GDM1 (cell line): ENCODE measurements at regions not wholly inside any gene's neighbourhood (a gene's known extent, or its start where the extent isn't known, plus 50 kb on each side); places are given as distances from the start of the nearest gene placed in this dataset.
"Not testable (repeated sequence)": the region's sequence is repeated elsewhere in the genome, so short reads cannot be mapped to it uniquely, and the experiment has no call there.

Experiments
- DNase-seq: peaks from one replicate; lab custom pipeline; 2025; lab: John Stamatoyannopoulos, UW

DNA sequence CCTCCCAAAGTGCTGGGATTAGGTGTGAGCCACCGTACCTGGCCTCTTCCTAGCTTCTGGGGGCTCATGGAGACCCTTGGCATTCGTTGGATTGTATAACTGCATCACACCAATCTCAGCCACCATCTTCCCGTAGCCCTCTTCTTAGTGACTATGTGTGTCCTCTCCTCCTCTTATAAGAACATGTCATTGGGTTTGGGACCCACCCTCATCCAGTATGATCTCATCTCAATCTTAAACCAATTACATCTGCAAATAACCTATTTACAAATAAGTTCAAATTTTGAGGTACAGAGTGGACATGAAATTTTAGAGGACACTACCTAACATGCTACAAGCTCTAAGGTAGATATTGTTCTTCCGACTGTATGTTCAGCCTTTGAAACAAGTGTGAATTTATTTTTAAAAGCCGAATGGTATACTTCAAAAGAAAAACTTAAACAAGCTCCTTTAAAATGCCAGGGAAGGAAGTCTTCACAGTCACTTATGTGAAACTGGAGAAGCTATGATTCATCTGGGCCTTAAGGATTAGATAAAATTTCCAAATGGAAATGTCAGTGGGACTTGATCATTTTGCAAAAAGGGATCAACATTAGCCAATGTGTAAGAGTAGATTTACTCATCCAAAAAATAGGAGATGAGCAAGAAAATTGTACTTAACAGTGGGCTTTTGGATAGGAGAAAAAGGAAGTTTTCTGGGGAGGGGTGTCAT is 225.7 kb downstream of the MEX3B start:
- DNase-seq = no peak

DNA sequence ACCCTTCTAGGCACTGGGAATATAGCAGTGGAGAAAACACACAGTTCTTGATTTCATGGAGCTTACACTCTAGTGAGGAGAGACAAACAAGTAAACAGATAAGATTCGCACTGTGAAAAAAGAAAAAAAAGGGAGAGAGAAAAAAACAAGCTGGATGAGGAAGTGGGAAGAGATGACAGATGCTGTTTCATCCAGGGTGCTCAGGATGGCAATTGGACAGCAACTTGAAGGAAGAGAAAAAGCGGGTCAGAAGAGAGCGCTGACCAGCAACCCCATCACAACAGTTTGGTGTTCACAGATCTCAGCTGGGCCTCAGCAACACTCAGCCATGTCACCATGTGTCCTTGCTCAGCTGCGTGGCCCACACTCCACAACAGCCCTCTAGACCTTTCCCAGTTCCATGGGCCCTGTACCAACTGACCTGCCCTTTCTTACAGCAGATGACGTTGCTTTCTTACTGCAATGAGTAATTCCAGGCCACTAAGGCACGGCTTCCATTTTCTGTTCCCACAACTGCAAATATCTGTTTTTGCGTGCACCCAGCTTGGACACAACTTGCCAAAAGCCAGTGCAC is 230.8 kb downstream of the MEX3B start:
- no peak for DNase-seq

DNA sequence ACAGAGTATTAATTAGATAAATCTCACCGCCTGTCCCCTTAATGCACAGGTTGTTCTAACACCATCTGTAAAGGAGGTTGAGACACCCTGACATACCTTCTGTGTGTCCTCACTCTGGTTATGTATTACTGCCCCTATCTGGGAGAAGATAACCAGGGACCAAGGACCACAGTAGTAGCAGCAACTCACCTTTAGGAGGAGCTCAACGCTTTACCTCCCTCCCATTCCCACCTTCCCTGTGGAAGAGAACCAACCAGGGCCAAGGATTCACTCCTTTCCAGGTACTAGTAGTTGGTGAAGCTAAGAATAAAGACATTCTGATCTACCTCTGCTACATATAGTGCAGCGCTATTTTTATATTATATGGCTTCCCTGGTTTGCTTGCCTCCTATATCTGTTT is 232.6 kb downstream of the MEX3B start:
- DNase-seq = no peak

DNA sequence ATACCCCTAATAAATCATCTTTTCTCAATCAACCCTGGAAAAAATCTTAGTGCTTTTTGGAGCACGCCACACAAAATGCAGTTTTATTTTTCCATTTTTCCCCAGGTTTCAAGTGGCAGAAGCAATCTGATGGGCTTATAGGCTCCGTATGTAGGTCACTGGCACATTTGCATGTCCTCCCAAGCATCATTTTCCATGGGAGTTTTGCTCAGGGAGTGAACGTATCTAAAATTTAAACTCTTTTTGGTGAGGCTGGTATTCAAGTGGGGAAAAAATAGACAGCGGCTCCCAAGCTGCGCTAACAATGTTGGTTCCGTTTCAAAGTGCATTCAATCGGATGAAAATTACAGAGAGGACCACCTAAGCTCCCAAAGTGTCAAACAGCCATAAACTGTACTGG is 233.4 kb downstream of the MEX3B start:
- no peak for DNase-seq

DNA sequence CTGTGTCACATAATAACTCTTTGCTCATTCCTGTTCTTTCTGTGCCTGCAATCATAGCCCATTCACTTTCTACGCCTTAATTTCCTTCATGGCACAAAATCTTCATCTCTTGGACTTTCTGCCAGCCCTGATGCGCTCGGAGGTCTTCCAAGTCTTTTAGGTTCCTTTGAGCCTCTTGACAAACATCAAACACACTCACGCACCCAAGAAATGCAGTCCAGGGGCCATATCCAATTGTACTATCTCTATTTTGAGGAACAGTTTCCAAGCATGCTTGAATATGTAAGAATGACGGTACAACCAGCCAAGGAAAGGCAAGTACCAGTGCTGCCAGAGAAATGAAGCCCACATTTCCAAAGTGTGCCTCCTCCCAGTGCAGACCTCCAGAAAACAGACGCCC is 234.1 kb downstream of the MEX3B start:
- no peak for DNase-seq

DNA sequence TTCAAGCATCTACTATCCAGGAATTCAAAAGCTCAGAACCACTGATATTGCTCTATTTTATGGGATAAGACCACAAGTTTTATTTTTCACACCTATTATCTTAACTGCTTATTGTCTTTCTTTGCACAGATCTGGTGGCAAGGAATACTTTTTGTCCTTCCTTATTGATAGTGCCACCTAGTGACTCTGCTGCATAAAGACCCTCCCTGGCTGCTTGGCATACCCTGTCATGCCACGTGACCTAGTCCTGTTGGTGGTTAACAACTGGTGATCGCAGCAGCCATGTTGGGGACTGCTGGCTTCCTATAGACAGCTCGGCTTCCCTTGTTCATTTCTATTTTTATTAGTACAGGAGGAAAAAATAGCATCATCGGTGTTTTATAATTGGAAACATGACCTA is 236.3 kb downstream of the MEX3B start:
- DNase-seq = peak; percentile 64

DNA sequence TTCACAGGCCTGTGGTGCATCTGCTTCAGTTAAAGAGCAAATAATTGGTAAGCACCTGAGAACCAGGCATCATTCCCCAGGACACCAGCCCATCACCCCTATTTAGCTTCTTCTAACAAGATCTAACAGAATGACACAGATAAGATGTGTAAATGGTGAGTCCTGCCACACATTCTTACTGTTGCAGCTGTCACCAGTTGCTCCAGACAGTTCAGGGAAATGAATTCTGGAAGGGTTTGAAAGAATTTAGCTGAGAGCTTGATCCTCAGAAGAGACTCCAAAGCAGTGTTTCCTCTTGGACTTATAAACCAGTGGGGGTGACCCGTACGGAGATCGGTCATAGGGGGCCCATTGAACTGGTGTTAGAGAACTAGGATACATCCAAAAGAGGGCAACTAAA is 238.0 kb downstream of the MEX3B start:
- no peak for DNase-seq

DNA sequence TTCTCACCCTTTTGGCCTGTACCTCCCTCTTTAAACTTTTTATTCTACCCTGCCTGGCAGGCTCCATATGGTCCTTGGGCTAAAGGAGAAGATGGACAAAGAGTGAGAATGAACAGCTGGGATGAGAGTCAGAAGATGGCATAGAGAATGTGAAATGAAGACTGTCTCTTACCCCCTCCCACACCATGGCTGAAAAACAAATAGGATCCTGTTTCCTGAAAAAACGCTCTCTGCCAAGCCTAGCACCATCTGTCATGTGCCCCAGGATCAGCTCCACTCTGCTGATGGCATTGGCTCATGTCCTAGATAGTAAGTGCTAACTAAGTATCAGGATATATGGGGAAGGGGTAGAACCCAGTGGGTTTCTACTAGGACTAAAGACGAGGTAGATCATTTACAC is 238.6 kb downstream of the MEX3B start:
- DNase-seq = no peak

DNA sequence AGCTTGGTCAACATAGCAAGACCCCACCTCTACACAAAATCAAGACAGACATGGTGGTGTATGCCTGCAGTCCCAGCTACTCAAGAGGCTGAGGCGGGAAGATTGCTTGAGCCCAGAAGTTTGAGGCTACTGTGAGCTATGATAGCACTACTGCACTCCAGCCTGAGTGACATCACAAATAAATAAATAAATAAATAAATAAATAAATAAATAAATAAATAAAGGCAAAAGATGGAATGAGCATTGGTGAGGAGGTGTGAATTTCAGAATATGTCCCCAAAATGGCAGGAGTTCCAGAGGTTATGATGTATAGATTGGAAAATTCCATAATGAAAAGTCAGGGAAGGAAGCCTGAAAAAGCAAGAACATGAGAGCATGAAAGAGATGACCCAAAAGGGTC is 249.9 kb downstream of the MEX3B start:
- DNase-seq = no peak

DNA sequence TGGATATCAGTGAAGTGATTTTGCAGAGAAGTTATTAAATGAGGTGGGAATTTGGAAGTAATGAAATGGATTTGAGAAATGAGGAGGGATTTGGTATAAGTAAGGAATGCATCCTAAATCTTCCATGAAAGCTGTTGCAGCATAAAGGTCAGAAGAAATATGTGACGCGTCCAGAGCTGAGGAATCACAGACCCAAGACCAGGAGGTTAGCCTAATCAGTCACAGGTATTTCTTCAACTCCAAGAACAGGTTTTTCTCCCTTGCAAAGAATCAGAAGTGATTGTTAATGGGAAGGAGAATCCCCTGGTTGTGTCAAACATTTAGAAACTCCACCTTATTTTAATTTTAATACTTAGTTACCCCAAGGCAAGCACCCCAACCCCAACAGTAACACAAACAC is 253.2 kb downstream of the MEX3B start:
- no peak for DNase-seq

DNA sequence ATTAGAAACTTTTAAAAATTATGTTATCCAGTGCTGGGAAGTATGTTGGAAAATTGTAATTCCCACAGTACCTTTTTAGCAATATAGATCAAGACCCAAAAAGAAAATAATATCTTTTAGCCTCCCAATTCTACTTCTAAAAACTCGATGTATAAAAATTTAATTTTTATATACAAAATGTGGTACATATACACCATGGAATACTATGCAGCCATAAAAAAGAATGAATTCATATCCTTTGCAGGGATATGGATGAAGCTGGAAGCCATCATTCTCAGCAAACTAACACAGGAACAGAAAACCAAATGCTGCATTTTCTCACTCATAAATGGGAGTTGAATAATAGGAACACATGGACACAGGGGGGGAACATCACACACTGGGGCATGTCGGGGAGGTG is 254.5 kb downstream of the MEX3B start:
- DNase-seq = not testable (repeated sequence)

DNA sequence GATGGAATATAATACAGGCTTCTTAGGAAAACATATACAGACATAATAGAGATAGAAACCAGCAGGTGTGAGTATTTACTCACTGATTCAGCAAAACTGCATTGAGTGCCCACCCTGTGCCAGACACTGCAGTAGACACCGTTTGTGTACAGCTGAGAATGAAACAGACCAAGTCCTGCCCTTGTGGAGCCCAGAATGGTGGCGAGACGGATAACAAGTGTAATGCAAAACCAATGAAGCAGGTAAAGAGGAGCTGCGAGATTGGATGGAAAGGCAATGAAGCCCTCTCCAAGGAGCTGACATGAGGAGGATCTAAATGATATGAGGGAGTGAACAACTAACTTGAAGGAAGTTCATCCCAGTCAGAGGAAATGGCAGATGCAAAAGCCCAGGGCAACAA is 256.4 kb downstream of the MEX3B start:
- DNase-seq = no peak

DNA sequence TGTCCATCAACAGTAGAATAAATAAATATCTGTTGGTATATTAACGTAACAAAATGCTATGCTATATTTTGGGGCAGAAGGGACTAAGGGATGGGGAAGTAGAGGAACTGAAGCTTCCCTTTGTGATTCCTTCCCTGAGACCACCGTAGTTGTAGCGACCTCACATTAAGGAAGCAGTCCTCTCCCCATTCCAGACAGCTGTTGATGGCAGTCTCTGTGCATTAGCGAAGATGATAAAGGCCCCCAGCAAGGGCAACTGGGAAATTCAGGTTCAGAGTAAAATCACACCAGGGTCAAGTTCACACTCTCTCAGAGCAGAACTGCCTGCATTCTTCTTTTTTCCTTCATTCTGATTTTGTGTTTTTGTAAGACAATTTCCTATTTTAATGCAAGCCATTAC is 259.0 kb downstream of the MEX3B start:
- no peak for DNase-seq

DNA sequence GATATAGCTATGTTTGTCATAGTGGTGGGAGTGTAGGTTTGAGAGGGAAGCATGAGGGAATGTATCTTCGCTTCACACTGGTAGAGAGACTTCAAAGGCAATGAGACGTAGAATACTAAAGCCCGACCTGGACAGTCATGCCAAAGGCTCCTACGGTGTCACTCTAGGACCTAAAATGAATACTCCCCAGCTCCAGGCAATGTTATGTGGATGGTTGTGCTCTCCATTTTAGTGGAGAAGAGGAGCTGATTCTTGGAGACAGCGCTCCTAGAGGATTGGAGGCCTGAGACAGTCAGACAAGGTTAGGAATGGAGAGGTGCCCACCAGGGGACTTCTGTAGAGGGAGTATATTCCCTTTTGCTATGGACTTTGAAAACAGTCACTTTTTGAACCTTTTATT is 260.1 kb downstream of the MEX3B start:
- DNase-seq = no peak

DNA sequence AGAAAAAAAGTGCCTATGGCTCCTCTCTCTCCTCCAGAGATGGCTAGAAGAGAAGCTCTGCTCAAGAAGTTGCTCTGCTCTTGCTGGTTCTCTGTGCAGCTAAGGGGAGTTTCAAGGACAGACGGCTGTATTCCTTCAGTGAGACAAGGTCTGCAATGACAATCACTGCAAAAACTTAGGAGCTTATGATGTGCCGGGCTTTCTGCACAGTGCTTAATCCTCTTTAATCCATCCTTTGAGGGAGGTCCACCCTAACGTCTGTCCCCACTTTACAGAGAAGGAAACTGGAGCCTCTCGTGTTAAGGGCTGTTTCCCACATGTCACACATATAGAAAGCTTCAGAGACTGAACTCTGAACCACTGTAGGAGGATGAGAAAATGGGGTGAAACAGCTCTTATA is 260.6 kb downstream of the MEX3B start:
- no peak for DNase-seq

DNA sequence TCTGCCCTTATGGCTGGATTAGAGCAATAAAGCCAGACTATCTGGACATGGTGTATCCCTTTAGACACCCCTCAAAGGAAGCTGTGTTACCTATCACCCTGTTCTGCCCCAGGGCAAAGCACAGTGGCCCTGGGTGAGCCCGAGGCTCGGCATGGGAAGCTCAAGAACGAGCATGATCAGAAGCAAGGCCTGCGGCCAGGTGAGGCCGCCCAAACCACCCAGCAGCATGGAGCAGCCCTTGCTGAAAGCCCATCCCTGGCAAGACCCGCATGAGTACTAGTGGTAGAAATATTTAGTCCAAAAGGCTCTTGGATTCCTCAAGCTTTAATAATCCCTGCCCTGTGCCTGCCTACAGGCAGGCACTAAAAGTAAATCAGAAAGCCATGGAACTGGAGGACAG is 261.1 kb downstream of the MEX3B start:
- no peak for DNase-seq

DNA sequence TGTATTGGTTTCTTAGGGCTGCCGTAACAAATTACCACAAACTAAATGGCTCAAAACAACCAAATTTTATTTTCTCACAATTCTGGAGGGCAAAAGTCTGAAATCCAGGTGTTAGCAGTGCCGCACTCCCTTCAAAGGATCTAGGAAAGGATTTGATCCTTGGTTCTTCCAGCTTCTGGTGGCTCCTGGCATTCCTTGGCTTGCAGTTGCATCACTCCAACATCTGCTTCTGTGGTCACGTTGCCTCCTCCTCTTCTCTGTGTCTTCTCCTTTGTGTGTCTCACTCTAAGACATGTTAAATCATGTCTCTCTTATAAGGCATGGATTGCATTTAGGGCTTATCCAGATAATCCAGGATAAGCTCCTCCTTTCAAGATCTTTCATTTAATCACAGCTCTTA is 262.2 kb downstream of the MEX3B start:
- no peak for DNase-seq

DNA sequence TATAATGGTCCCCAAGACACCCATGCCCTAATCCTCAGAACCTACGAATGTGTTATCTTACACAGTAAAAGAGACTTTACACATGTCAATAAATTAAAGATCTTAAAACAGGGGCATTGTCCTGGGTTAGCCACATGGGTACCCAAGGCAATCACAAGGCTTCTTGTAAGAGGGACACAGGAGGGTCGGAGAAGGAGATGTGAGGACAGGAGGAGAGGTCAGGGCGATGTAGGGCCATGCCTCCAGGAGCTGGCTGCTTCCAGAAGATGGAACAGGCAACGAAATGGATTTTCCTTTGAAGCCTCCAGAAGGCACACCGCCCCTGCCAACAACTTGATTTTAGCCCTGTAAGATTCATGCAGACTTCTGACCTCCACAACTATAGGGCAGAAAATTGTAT is 262.7 kb downstream of the MEX3B start:
- no peak for DNase-seq

DNA sequence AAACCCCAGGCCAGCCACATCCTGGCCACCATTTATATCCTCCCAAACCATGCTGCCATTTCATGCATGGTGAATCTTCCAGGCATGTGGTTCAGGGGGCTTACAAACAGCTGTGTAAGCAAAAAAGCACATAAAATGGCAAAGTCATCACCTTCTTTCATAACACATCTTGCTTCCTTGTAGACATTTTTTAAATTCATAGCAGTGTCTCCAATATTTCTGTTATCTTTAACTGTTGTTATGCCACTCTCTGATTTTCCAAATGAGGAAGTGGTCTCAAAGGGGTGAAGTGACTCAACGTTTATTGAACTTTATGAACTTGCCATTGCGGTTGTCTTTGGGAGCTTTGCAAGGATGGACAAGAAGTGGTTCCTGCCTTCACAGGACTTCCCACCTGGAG is 264.4 kb downstream of the MEX3B start:
- DNase-seq = peak; percentile 24

DNA sequence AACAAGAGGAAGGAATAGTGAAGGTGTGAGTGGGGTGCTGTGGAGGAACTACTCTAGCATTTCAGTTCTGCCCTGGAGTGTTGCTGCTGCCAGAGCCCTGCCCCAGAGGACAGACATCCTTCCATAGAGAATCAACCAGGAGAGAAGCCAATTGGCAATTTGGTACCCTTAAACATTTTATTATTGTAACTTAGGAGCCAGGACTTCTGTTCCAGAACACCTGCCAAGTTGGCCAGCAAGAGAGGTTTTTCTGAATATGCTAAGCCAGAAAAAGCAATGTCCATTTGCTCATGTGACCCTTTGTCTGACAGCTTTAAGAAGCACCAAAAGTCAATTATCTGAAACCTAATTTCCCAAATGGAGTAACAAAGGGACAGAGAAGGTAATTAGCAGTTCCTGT is 264.9 kb downstream of the MEX3B start:
- no peak for DNase-seq

DNA sequence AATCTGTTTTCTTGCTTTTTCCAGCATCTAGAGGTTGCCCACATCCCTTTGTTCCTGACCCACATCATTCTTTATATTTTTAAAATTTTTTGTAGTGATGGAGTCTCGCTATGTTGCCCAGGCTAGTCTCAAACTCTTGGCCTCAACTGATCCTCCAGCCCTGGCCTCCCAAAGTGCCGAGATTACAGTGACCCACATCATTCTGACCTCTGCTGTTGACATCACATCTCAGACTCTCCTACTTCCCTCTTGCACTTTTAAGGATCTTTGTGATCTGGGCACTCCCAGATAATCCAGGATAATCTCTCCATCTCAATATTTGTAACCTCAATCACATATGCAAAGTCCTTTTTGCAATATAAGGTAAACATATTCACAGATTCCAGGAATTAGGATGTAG is 266.6 kb downstream of the MEX3B start:
- no peak for DNase-seq

DNA sequence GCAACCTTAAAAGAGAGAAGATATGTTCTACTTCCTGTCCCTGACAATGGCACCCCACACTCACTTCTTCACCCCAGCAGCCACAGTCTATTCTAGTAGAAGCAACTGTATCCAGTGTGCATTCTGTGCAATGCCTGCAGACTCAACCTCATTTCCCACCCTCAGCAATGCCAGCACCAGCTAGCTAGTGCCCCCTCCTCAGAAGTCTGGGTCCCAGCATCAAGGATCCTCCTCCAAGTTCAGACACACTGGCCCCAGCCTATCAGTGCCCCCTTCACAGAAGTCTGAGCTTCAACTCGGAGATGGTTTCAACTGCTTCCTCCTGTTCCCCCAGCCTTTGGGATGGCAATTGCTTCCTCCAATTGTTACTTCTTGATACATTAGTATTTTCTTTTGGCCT is 268.3 kb downstream of the MEX3B start:
- DNase-seq = no peak

DNA sequence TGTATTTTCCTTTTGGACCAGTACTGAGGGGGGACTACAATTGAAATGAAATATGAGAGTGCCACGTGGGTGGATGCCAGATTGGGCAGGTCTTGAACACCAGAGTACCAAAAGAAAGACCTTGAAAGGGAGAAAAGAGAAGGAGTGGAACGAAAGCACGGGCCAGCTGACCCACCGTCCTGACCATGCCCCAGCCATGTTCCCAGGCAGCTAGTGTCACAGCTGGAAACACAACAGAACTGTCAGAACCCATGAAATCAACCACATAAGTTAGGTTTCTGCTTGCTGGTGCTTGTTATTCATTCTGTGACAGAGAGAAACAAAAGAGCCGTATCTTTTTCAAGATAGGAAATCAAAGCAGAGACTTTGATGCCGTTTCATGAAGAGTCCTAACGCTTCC is 268.8 kb downstream of the MEX3B start:
- no peak for DNase-seq

DNA sequence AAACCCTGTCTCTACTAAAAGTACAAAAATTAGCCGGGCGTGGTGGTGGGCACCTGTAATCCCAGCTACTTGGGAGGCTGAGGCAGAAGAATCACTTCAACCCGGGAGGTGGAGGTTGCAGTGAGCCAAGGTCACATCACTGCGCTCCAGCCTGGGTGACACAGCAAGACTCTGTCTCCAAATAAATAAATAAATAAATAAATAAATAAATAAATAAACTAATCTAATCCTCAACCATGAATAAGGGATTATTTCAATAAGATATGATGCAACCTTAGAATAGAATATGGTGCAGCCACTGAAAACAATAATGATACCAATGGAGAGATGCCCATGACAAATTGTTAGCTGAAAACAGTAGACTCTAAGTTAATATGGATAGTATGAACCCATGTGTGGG is 270.0 kb downstream of the MEX3B start:
- not testable (repeated sequence) for DNase-seq
